ENCODE measurements at regions not wholly inside any gene's neighbourhood (a gene's known extent, or its start where the extent isn't known, plus 50 kb on each side); places are given as distances from the start of the nearest gene placed in this dataset.

DNA sequence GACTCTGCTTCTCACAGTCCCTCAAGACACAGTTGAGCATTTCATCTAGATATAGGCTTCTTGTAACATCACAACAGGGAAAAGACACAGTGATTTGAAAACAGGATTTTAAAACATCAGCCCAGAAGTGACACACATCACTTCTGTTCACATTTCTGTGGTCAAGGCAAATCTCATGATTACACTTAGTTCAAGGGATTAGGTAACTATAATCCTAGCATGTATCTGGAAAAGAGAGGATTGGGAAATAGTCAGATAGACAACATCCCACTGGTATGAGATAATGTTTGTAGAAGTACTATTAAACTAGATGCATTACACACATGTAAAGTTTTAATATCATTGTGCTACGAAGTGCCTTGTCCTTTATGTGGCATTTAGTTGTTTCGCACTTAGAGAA lies 252.6 kb upstream of the PRKD1 start:
- TF ChIP-seq, protein P1, sequence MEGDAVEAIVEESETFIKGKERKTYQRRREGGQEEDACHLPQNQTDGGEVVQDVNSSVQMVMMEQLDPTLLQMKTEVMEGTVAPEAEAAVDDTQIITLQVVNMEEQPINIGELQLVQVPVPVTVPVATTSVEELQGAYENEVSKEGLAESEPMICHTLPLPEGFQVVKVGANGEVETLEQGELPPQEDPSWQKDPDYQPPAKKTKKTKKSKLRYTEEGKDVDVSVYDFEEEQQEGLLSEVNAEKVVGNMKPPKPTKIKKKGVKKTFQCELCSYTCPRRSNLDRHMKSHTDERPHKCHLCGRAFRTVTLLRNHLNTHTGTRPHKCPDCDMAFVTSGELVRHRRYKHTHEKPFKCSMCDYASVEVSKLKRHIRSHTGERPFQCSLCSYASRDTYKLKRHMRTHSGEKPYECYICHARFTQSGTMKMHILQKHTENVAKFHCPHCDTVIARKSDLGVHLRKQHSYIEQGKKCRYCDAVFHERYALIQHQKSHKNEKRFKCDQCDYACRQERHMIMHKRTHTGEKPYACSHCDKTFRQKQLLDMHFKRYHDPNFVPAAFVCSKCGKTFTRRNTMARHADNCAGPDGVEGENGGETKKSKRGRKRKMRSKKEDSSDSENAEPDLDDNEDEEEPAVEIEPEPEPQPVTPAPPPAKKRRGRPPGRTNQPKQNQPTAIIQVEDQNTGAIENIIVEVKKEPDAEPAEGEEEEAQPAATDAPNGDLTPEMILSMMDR (IDR thresholded peaks at IDR 0.05), result no peak
- TF ChIP-seq POLR2A (IDR thresholded peaks at IDR 0.05), result no peak

All from stomach (tissue), 4 donors.